Activated naive CD4-positive, alpha-beta T cell treated with anti-CD3 and anti-CD28 coated beads, Interleukin-2, amount 50 U/mL, for 72 hours (primary cell): ENCODE measurements at regions not wholly inside any gene's neighbourhood (a gene's known extent, or its start where the extent isn't known, plus 50 kb on each side); places are given as distances from the start of the nearest gene placed in this dataset.
"Not testable (repeated sequence)": the region's sequence is repeated elsewhere in the genome, so short reads cannot be mapped to it uniquely, and the experiment has no call there.

Experiments
- ATAC-seq, 2 donors: fragments of 150-1000 bp; cut with Tn5 transposase; 2 replicates each; pipeline ENCODE4 v1.10.0; 2021; ENCODE audit warnings: mild to moderate bottlenecking in 2 of 2, moderate library complexity in 2 of 2
- DNase-seq, 2 donors: peaks; one replicate each; pipeline ENCODE4 v3.0.0; 2021 to 2022; ENCODE audit warnings: low spot score in 2 of 2
- H3K27ac Mint-ChIP-seq, 2 donors: one replicate each; pipeline ENCODE4 v1.8.0; 2022; ENCODE audit warnings: mild to moderate bottlenecking in 2 of 2, mixed read lengths in 2 of 2
- H3K36me3 Mint-ChIP-seq, 2 donors: one replicate each; pipeline ENCODE4 v1.8.0; 2022; ENCODE audit warnings: mixed read lengths in 2 of 2
- H3K9me3 Mint-ChIP-seq, 2 donors: one replicate each; pipeline ENCODE4 v1.8.0; 2022; ENCODE audit warnings: mixed read lengths in 2 of 2

DNA sequence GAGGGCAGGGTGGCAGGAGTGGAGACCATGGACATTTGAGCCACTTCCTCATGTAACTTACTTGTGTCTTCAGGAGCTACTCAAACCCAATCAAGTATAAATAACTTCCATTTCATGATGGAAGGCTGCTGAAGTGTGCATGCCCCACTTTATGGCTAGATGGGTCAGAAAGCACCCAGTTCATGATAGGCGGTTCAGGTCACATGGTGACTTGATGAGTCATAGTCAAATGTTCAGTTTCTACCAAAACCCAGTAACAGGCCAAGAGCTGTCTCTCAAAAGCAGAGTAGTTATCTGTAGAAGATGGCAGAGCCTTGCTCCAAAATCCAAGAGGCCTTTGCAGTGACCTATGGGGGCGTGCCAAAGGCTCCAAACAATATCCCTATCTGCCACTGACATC lies 133.7 kb upstream of the TENT5A start:
- Mint-ChIP-seq H3K27ac (no peak overlapping the region), H3K36me3 (no peaks in the 10 kb centered on the region), H3K9me3 (peaks cover 0 to 4% of the 10 kb centered on the region in 2 donors)
- DNase-seq (no peak), ATAC-seq (no peak)

DNA sequence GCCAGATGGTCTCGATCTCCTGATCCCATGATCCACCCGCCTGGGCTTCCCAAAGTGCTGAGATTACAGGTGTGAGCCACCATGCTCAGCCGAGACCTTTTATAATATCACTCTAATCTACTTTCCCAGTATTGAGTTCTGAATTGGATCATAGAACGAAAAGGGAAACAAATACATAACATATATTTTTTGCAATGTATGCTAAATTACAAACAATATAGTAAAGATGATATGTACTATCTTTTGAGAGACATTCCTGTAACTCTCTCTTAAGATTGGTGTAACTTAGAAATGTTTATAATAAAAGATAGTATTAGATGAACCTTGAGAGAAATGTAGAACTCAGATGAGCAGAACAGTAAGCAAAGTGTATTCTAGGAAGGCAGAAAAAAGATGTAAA lies 129.2 kb upstream of the TENT5A start:
- ATAC-seq (no peak), DNase-seq (no peak)
- Mint-ChIP-seq H3K27ac (no peak overlapping the region), H3K9me3 (peaks cover 2 to 8% of the 10 kb centered on the region in 2 donors), H3K36me3 (no peaks in the 10 kb centered on the region)

DNA sequence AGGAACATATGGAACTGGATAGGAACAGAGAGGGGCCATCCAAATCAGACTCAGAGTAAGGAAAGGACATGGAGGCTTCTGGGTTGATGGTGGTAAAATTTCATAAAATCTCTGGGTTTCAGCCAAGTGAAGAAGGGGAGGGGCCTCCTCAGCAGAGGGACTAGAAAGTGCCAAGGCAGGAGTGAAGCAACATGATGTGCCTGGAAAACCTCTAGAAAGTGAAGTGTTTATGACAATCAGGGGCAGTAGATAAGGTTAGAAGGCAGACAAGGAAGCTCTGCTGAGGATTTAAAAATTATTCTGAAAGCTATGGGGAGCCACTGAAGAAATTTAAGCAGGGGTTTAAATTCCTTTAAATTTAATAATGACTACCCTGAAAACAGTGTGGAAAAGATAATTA lies 126.0 kb upstream of the TENT5A start:
- Mint-ChIP-seq H3K27ac (no peak overlapping the region), H3K36me3 (peaks cover 0 to 6% of the 10 kb centered on the region in 2 donors), H3K9me3 (peaks cover 12 to 14% of the 10 kb centered on the region in 2 donors)
- ATAC-seq (no peak), DNase-seq (no peak)

DNA sequence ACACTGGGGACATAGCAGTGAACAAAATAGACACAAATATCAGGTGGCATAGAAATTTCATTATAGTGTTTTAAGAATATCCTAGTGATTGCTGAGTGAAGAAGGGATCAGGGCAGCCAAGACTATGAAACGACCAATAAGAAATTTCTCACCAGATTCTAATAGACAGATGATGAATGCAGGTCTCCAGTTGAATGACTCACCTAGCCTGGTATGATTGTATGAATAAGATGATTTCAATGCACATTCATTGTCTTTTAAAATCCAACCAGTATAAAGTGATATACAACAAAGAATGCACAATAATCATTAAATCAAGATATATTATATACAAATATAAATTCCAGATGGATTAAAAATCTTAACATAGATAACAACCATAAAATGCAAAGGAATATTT lies 124.5 kb upstream of the TENT5A start:
- Mint-ChIP-seq H3K36me3 (peaks cover 0 to 14% of the 10 kb centered on the region in 2 donors), H3K9me3 (peaks cover 20 to 23% of the 10 kb centered on the region in 2 donors), H3K27ac (no peak overlapping the region)
- DNase-seq (no peak), ATAC-seq (no peak)

DNA sequence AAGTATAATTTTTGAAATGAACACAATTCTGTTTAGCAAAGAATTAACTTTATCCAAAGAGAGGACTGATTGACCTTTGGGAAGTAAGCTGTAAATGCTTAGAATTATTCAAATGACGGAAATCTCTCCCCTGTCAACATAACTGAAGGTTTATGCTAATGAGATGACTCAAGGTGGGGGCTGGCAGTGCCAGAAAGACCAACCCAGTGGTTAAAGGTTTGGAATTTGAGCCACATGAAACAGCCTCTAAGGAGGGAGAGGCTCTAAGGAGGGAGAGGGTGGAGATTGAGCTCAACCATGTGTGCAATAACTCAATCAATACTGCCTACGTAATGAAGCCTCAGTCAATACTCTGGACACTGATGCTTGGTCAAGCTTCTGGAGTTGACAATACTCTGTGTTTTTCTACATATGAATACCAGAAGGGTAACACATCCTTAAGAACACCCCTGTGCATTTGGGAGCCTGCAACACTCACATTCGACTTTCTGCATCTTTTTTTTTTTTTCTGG lies 123.4 kb upstream of the TENT5A start:
- DNase-seq, result no peak
- H3K9me3 Mint-ChIP-seq, result peaks cover 23% of the 10 kb centered on the region in 2 donors
- H3K36me3 Mint-ChIP-seq, result peaks cover 0 to 14% of the 10 kb centered on the region in 2 donors
- no peak for ATAC-seq
- no peak overlapping the region for H3K27ac Mint-ChIP-seq

DNA sequence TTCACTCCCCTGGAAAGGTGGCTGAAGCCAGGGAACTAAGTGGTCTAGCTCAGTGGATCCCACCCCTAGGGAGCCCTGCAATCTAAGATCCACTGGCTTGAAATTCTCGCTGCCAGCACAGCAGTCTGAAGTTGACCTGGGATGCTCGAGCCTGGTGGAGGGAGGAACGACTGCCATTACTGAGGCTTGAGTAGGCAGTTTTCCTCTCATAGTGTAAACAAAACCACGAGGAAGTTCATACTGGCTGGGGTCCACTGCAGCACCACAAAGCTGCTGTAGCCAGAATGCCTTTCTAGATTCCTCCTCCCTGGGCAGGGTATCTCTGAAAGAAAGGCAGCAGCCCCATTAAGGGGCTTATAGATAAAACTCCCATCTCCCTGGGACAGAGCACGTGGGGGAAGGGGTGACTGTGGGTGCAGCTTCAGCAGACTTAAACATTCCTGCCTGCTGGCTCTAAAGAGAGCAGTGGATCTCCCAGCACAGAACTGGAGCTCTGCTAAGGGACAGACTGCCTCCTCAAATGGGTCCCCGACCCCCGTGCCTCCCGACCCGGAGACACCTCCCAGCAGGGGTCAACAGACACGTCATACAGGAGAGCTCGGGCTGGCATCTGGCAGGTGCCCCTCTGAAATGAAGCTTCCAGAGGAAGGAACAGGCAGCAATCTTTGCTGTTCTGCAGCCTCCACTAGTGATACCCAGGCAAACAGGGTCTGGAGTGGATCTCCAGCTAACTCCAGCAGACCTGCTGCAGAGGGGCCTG lies 117.4 kb upstream of the TENT5A start:
- not testable (repeated sequence) for H3K27ac Mint-ChIP-seq
- peaks cover 0 to 14% of the 10 kb centered on the region in 2 donors for H3K36me3 Mint-ChIP-seq

DNA sequence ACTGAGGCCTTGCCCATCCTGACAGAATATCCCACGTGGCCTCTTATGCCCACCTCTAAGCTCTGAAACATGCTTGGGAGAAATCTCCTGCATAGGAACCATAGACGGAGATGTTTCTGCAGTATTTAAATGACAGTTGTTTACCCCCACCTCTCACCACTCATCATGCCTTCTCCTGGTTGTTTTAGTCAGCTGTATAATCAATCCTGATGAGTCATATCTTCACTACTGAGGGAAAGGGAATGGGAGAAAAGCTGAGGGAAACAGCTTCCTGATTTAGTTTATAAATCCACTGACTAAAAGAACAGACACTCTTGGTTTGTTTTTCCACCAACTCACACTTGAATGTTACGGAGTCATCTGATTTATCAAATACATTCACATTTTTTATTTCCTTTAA lies 113.2 kb upstream of the TENT5A start:
- H3K27ac Mint-ChIP-seq, result no peak overlapping the region
- H3K9me3 Mint-ChIP-seq, result peaks cover 0 to 2% of the 10 kb centered on the region in 2 donors
- DNase-seq, result no peak
- no peak for ATAC-seq
- no peaks in the 10 kb centered on the region for H3K36me3 Mint-ChIP-seq

More for the DNA sequence above, 117.4 kb upstream of the TENT5A start:
- DNase-seq, ATAC-seq: not testable (repeated sequence)
- peaks cover 17 to 23% of the 10 kb centered on the region in 2 donors for H3K9me3 Mint-ChIP-seq

DNA sequence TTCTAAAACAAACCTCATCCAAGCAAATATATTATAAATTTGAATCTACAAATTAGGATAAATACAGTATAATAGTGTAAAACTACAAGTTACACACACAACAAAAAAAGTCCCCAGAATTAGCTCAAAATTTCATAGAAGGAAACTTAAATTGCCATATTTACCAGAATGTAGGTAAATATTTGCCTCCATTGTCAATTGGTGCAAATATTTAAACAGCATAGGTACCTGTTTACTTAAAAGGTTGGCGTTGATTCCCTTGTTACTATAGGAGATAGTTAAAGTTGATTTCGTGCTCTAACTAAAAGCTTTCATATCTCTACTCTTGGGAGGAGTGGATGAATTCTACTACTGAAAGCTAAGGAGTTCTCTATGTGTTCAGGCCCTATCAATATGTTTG lies 111.6 kb upstream of the TENT5A start:
- ATAC-seq (no peak), DNase-seq (no peak)
- Mint-ChIP-seq H3K27ac (no peak overlapping the region), H3K9me3 (no peaks in the 10 kb centered on the region), H3K36me3 (no peaks in the 10 kb centered on the region)

DNA sequence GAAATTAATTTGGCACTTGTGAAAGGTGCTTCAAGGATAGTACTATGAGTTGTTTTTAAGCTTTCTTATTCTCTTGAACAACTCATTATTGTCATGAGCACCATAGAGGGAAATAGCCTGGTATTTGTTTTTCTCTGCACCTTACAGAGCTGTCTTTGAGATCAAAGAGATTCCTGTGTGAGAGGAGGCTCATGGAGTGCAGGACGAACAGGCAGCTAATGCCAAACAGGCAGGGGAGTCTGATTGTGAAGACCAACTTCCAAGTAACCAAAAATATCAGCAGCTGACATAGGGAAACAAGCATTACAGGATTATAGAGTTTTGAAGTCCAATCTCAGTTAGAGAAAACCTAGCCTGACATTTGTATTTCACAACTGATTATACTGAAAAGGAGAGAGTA lies 110.6 kb upstream of the TENT5A start:
- no peak overlapping the region for H3K27ac Mint-ChIP-seq
- DNase-seq (no peak), ATAC-seq (no peak)
- no peaks in the 10 kb centered on the region for H3K9me3 Mint-ChIP-seq
- no peaks in the 10 kb centered on the region for H3K36me3 Mint-ChIP-seq

DNA sequence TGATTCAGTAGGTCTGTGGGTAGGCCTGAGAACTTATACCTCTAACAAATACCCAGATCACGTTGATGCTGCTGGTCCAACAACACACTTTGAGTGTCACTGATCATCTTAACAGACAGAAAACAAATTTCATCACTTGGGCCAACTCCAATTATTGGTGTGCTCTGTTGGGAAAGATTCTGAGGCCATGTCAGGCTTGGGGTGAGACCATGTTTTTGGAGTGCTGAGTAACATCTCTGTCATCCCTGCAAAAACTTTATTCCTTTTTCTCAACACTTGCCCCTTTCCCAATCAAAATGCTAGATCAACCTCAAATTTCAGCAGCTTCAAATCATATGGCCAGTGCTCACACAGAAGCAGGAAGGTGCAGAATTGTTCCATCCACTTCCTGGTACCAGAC lies 108.8 kb upstream of the TENT5A start:
- ATAC-seq, result no peak
- no peak for DNase-seq
- peaks cover 3% of the 10 kb centered on the region in 2 donors for H3K9me3 Mint-ChIP-seq
- no peaks in the 10 kb centered on the region for H3K36me3 Mint-ChIP-seq
- H3K27ac Mint-ChIP-seq, result no peak overlapping the region

DNA sequence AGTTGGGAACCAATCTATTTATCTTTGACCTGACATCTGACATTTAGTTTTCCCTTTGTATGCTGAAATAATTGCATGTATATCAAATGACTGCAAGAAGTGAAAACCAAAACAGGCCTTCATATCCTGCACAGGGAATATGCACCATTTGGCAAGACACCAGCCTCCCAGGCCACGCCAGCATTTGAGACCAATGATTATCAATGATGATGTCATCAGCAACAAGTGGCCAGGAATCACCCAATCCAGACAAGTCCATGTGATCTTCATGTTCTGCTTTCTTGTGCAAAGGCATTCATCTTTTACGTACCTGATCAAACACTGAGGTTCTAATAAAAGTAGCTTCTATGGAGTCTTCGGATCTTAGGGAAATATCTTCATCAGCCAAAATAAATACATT lies 107.4 kb upstream of the TENT5A start:
- DNase-seq, result no peak
- H3K36me3 Mint-ChIP-seq, result no peaks in the 10 kb centered on the region
- peaks cover 3% of the 10 kb centered on the region in 2 donors for H3K9me3 Mint-ChIP-seq
- ATAC-seq, result no peak
- H3K27ac Mint-ChIP-seq, result no peak overlapping the region

DNA sequence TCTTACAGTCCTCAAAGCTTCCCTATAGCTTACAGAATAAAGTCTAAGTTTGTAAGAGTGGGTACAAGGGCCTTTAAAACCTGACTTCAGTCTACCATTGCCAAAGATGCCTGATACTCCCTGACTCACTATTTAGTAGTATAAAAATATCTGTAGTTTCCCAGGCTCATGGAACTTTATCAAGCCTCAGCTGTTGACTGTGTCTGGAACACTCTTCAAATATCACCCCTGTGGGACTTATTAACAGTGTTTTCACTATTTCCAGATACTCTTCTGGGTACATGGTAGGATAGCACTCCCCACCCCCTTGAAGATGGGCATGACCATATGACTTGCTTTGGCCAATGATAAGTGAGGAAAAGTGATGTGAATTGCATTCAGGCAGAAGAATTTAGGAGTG lies 105.3 kb upstream of the TENT5A start:
- Mint-ChIP-seq H3K27ac (no peak overlapping the region), H3K9me3 (peaks cover 3% of the 10 kb centered on the region in 2 donors), H3K36me3 (no peaks in the 10 kb centered on the region)
- ATAC-seq, result no peak
- DNase-seq, result no peak

DNA sequence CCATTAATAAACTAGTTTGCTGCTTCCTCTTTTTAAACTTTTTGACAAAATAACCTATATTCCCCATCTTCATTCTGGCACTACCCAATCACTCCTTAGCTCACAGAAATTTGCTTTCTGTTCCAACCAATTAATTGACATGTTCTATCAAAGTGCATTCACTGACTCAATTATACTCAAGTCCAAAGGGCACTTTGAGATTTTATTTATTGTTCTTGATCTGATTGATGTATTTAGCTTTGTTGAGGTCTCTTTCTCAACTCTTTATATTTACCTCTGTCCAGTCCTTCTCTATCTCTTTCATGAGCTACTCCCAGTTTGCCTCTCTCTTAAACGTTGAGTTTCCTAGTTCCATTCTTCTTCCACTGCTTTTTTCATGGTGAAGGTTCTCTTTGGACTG lies 104.4 kb upstream of the TENT5A start:
- DNase-seq (no peak), ATAC-seq (no peak)
- Mint-ChIP-seq H3K36me3 (no peaks in the 10 kb centered on the region), H3K27ac (no peak overlapping the region), H3K9me3 (peaks cover 3% of the 10 kb centered on the region in 2 donors)

DNA sequence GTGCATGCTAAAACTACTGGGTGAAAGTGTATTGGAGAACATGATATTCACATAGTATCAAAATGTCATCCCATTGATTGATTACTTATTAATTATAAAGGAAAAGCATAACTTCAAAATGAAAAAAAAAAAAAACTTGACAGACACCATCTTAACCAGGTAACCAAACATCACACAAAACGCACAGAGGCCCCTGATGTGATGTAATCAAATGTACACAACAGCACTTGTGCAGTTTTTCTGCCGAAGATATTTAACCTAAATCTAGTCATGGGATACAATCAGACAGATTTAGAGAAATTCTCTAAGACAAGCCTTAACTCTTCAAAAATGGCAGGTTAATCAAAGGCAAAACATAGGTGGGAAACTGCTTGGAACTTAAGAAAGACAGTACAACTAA lies 102.0 kb upstream of the TENT5A start:
- ATAC-seq (no peak), DNase-seq (no peak)
- no peaks in the 10 kb centered on the region for H3K36me3 Mint-ChIP-seq
- no peak overlapping the region for H3K27ac Mint-ChIP-seq
- peaks cover 3 to 8% of the 10 kb centered on the region in 2 donors for H3K9me3 Mint-ChIP-seq

DNA sequence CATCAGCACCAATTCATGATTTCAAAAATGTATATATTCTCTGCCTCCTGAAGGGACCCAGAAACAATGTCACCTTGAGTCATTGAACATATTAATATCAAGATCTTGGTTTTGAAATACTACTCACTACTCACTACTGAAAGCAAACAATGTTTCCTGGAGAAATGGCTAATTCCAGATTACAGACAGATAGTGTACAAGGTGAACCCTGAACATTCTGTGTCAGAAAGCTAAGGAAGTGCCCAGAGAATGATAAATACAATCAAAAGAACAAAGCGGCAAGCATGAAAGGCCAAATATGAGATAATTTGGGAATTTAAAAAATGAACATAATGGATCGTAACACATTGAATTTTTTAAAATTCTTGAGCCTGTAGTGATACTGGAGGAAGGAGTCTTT lies 101.5 kb upstream of the TENT5A start:
- H3K9me3 Mint-ChIP-seq, result peaks cover 3 to 8% of the 10 kb centered on the region in 2 donors
- ATAC-seq (no peak), DNase-seq (no peak)
- no peak overlapping the region for H3K27ac Mint-ChIP-seq
- no peaks in the 10 kb centered on the region for H3K36me3 Mint-ChIP-seq

DNA sequence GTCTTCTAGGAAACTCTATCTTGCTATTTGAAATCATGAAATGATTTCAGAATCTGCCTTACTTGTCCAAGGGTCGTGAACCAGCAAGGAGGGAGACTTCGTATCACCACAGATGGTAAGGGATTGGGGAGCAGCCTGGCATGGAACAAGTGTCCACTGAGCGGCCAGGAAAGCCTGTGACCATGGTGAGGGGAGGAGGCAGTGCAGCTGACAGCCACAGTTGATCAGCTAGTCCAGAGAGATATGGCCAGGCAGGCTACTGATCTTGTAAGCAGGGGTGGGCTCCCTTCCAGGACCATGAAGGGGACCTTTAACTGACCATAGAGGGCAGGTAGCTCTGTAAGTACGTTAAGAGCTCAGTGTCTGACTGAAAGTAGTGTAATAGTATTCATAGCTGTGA lies 96.8 kb upstream of the TENT5A start:
- Mint-ChIP-seq H3K9me3 (peaks cover 7 to 9% of the 10 kb centered on the region in 2 donors), H3K27ac (no peak overlapping the region), H3K36me3 (no peaks in the 10 kb centered on the region)
- DNase-seq, result no peak
- no peak for ATAC-seq

DNA sequence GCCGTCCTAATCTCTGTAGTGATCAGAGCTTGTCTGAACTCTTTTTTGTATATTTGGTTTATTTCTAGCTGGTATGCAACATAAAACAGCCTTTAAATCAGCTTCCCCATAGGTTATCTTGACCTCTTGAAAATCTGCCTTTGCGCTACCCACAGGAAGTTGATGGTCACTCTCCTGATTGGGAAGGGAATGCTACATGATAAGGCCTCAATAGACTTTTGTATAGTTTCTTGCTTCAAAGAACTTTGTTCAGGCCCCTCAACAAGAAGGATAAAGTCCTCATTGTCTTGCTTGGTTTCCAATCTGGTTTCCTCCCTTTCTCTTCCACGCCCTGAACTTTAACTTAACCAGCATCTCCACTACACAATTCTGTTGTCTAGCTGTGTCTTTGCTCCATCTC lies 95.4 kb upstream of the TENT5A start:
- H3K27ac Mint-ChIP-seq, result no peak overlapping the region
- no peak for DNase-seq
- H3K9me3 Mint-ChIP-seq, result peaks cover 7 to 9% of the 10 kb centered on the region in 2 donors
- ATAC-seq, result no peak
- H3K36me3 Mint-ChIP-seq, result no peaks in the 10 kb centered on the region

DNA sequence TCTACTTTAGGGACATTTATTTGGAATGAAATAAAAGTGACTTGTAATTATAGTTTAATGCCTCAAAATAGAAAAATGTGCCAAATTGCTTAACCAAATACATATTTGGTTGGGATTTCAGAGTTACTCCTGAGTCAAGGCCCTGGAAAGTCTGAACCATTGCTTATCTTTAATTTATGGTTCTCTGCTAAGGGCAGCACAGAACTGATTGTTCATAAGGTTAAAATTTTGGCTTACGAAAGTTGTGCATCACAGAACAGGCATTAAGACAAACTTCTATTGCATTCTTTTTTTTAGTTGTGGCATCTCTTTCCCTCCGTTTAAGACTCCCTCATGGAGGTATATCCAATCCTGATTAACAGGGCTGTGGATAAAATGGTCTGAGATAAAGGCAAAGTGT lies 92.2 kb upstream of the TENT5A start:
- Mint-ChIP-seq H3K36me3 (no peaks in the 10 kb centered on the region), H3K9me3 (peaks cover 5 to 7% of the 10 kb centered on the region in 2 donors), H3K27ac (no peak overlapping the region)
- ATAC-seq (no peak), DNase-seq (no peak)
